ENCODE measurements at regions not wholly inside any gene's neighbourhood (a gene's known extent, or its start where the extent isn't known, plus 50 kb on each side); places are given as distances from the start of the nearest gene placed in this dataset.

DNA sequence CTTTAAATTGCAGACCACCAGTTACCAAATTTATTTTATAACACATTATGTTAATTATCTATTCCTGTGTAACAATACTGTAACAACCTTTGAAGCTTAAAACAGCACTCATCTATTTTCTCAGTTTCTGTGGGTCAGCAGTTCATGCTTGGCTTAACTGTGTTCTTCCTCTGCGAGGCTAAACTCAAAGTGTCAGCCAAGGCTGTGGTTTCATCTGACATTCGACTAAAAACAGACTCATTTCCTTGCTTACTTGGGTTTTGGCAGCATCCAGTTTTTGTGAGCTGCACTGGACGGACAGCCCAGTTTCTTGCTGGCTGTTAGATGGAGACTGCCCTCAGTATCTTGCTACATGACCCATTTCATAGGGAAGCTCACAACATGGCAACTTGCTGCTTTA is 247.3 kb upstream of the KCNH8 start:
- TF ChIP-seq, protein P1, sequence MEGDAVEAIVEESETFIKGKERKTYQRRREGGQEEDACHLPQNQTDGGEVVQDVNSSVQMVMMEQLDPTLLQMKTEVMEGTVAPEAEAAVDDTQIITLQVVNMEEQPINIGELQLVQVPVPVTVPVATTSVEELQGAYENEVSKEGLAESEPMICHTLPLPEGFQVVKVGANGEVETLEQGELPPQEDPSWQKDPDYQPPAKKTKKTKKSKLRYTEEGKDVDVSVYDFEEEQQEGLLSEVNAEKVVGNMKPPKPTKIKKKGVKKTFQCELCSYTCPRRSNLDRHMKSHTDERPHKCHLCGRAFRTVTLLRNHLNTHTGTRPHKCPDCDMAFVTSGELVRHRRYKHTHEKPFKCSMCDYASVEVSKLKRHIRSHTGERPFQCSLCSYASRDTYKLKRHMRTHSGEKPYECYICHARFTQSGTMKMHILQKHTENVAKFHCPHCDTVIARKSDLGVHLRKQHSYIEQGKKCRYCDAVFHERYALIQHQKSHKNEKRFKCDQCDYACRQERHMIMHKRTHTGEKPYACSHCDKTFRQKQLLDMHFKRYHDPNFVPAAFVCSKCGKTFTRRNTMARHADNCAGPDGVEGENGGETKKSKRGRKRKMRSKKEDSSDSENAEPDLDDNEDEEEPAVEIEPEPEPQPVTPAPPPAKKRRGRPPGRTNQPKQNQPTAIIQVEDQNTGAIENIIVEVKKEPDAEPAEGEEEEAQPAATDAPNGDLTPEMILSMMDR (IDR thresholded peaks at IDR 0.05; ENCODE audit: borderline replicate concordance, extremely low read depth, low read length, poor library complexity, severe bottlenecking), result no peak
- no peak for TF ChIP-seq EZH2 (IDR thresholded peaks at IDR 0.05; ENCODE audit: borderline replicate concordance, low read depth, low read length, severe bottlenecking)

Data from DND-41 (cell line).